NCI-H1092 (cell line): ENCODE measurements at regions not wholly inside any gene's neighbourhood (a gene's known extent, or its start where the extent isn't known, plus 50 kb on each side); places are given as distances from the start of the nearest gene placed in this dataset.
"Not testable (repeated sequence)": the region's sequence is repeated elsewhere in the genome, so short reads cannot be mapped to it uniquely, and the experiment has no call there.

Source experiments
- DNase-seq: peaks from one replicate; lab custom pipeline; 2025; lab: John Stamatoyannopoulos, UW

- no peak for DNase-seq
Measured at GRCh38 chr10:65270969-65271368, 1654.9 kb upstream of the LRRTM3 start.

DNA sequence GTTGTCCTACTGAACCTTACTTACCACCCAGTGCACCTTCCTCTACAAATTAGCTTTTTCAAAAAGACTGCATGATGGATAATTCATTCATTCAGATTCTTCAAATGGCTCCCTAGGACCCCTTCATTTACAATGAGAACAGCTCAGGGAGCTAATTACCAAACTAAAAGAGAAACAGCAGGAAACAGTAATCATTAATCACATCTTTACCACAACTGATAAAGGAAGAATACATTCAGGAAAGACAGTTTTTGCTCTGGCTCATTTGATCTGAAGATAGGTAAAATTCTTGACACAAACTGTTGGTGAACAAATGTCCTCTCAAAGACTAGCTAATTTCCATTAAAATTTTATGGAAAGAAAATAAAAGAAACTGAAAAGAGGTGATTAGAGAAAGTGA lies 1652.7 kb upstream of the LRRTM3 start:
- DNase-seq = no peak

DNA sequence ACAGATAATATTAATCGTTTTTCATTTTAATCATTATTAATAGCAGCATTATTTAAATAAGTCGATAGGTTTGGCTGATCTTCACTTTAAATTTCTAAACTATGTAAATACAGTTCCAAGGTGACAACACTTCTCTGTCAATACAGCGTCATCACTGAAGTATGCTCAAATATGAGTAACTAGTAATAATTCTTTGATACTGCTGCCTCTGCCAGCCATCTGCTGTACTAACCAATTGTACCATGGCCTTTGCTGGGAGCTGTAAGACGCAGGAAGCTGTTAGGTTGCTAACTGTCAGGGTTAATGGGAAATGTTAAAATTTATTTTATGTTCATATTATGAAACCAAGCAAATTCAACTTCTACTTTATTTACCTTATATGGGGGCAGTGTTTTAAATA lies 1650.5 kb upstream of the LRRTM3 start:
- DNase-seq = no peak

DNA sequence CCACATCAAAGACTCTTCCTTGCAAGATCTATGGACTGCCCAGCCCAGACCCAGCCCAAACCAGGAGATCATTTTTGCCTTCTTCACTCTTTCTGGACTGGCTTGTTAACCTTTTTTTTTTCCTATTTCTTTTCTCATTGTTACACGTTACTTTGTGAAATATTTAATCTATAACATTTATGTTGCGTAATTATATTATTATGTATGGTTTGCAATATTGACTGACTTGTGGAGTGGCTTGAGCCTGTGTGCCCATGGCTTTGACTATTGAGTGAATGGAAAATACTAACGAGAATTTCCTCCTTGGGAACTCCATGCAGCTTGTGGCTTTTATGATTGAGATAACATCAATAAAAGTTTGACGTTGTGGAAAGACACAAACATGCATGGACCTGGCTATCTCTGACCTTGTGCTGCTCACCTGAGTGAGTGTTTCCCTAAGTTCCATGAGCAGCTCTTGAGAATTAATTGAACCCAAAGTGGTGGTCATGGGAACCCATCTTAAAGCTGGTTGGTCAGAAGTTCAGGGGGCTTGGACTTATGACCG lies 1641.3 kb upstream of the LRRTM3 start:
- no peak for DNase-seq

DNA sequence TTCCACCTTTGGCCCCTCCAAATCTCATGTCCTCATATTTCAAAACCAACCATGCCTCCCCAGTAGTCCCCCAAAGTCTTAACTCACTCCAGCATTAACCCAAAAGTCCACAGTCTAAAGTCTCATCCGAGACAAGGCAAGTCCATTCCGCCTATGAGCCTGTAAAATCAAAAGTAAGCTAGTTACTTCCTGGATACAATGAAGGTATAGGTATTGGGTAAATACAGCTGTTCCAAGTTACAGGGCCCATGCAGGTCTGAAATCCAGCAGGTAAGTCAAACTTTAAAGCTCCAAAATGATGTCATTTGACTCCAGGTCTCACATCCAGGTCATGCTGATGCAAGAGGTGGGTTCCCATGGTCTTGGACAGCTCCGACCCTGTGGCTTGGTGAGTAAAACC lies 1640.1 kb upstream of the LRRTM3 start:
- not testable (repeated sequence) for DNase-seq

GRCh38 chr10:65291286-65291685 lies 1634.5 kb upstream of the LRRTM3 start:
- DNase-seq = no peak

GRCh38 chr10:65292551-65292950 lies 1633.3 kb upstream of the LRRTM3 start:
- no peak for DNase-seq

DNA sequence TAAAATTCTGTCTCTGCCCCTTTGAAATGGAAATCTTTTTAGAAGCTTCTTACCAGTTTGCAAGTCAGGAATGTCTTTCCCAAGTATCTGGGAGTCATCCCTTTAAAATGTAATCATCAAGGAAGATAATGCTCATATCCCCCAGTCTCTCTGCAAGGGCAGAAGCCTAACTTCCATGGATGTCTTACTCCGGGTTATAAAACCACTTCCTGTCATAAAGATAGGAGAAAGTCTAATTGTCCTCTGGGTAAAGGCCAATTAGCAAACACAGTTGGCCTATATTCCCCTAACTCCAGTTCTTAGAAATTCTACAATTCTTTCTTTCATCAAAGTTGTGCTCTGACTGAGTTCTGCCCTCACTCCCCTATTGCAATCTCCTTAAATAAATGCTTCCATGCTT lies 1631.5 kb upstream of the LRRTM3 start:
- DNase-seq = no peak

GRCh38 chr10:65301181-65301580 lies 1624.7 kb upstream of the LRRTM3 start:
- no peak for DNase-seq

- DNase-seq = no peak
Measured at GRCh38 chr10:65306201-65306600, 1619.6 kb upstream of the LRRTM3 start.

GRCh38 chr10:65312876-65313275 lies 1613.0 kb upstream of the LRRTM3 start:
- DNase-seq = no peak

- no peak for DNase-seq
Measured at GRCh38 chr10:65313406-65313805, 1612.4 kb upstream of the LRRTM3 start.

DNA sequence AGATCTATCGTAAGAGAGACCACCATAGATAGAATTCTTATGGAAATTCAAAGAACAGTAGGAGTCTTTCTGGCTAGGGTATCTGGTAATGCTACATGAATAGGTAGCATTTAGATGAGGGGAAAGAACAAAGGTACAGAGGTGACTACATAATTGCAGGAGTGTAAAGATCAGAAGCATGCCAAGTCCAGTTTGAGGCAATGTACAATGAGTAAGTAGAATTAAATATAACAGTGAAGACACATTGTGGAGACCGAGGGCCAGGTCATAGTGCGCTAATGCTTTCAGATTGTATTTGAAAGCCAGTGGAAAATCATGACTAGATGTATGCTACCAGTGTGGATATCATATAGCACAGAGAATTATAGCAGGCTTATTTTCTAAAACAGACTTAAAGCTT lies 1611.6 kb upstream of the LRRTM3 start:
- no peak for DNase-seq

GRCh38 chr10:65319493-65319892 lies 1606.3 kb upstream of the LRRTM3 start:
- DNase-seq = no peak

- DNase-seq = no peak
Measured at GRCh38 chr10:65320236-65321026, 1605.4 kb upstream of the LRRTM3 start.

DNA sequence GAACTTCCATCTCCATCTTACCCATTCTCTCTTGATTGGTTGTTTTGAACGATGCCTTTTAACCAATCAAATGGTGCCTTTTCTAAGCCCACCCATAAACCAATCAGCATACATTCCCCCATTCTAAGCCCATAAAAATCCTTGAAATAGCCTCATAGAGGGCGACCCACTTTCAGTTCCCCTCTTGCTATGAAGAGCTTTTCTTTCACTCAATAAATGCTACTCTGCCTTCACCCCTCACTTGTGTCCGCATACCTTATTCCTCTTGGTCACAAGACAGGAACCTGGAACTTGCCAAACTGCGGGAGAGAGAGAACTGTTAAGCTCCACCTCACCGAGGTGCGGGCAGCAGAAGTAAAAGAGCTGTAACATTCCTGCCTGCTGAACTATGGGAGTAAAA lies 1602.0 kb upstream of the LRRTM3 start:
- no peak for DNase-seq

GRCh38 chr10:65325913-65326312 lies 1599.9 kb upstream of the LRRTM3 start:
- DNase-seq = no peak

DNA sequence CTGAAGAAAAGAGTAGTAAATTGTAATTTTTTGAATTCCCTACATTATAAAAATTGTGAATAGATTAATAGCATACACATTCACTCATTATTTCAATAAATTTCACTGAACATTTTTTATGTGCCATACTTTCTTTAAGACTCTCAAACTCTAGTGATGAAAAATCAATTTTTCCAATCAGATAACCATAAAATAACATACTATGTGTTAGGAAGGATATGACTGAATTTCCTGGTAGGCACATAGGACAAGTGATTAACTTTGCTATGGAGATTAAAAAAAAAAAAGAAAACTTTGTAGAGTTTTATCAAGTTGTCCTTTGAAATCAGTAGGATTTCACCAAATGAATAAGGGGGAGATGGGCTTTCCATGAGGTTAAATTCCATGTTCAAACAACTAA lies 1597.3 kb upstream of the LRRTM3 start:
- DNase-seq = no peak

- no peak for DNase-seq
Measured at GRCh38 chr10:65335311-65335710, 1590.5 kb upstream of the LRRTM3 start.

- no peak for DNase-seq
Measured at GRCh38 chr10:65340340-65340739, 1585.5 kb upstream of the LRRTM3 start.

DNA sequence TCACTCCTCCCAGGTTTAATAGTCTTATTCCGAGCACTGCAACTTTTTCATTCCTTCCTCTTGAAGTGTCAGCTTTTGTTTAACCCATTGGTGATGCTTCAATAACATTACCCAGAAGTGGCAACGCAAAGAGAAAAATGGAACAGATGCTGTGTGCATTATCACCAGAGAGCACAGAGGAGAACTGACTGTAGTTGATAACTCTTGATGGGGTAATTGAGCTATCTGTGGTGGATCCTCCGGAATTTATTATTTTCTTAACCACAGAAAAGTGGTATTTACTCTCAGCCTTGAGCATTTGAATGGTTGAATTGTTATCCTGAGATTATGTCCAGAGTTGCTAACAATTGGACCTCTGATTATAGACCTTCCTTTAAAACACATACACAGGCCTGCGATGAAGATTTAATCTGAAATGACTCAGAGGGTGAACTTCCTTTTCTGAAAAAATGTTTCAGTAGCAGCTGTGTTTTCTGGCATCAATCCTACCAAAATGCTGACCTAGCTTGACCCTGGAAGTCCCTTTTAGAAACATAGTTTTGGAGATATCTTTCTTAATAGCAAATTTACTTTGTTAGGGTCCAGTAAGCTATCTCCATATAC lies 1584.4 kb upstream of the LRRTM3 start:
- DNase-seq = no peak

DNA sequence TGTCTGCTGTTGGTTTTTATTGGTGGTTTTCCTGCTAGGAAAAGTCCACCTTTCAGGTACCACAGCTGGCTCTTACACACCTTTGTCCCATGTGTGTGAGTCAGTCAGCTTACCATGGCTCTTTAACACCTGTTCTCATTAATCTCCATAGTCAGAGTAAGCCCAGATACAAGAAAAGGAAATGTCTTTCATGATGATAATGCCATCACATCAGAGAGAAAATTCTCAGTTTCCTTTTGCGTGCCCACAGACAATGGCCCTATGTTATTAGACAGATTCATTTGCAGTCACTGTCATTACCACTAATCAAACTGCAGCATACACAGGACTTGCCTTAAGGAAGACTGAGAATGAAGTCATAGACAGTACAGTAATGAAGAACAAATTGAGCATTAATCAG lies 1583.6 kb upstream of the LRRTM3 start:
- DNase-seq = no peak

GRCh38 chr10:65346466-65346865 lies 1579.4 kb upstream of the LRRTM3 start:
- DNase-seq = no peak

DNA sequence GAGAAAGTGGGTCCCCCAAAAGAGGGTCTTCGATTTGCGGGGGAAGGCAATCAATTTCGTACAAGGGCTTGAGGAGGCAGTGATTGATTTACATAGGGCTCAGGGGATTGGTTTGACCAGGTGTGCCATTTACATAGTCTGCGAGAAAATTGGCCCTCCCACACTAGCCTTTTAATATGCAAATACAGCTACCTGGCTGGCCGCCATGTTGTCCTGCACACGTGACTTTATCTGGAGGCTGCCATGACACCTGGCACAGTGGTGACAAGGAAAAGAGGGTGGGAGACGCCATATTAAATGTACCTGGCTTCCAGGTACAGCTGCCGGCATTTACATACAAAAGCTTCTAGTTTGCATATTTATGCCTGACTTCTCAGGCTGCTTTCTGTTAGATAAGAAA lies 1577.2 kb upstream of the LRRTM3 start:
- no peak for DNase-seq
